HepG2 (cell line): ENCODE measurements at regions not wholly inside any gene's neighbourhood (a gene's known extent, or its start where the extent isn't known, plus 50 kb on each side); places are given as distances from the start of the nearest gene placed in this dataset.

Source experiments
- ATAC-seq: fragments of 200-7000 bp; cut with Tn5 transposase; 3 replicates; pipeline ENCODE4 v1.9.1; 2020; ENCODE audit warnings: mild to moderate bottlenecking, moderate library complexity
- BruUV-seq: library from RNA; stranded (reverse); fragments of 400-500 nt; replicated peaks from 2 replicates; lab custom pipeline; 2021; lab: Mats Ljungman, UMichigan
- CTCF ChIA-PET: fragments of 300-600 bp; formaldehyde crosslinking; extraction: SDS; loops from one replicate; lab custom pipeline; 2021; ENCODE audit warnings: low total read pairs, inconsistent platforms, low intra/inter-chr PET ratio; lab: Yijun Ruan, JAX
- POLR2A ChIA-PET: fragments of 350-600 bp; sonication (Branson Sonifier 250); formaldehyde crosslinking; loops from one replicate; lab custom pipeline; 2020; ENCODE audit warnings: antibody characterized with exemption, inconsistent platforms; lab: Yijun Ruan, JAX
- DNase-seq: peaks from one replicate; pipeline ENCODE4 v3.0.0-alpha.2; 2015; ENCODE audit warnings: low spot score
- FAIRE-seq: peaks from 3 replicates; lab custom pipeline; 2011; peaks lifted over from hg19 to GRCh38; lab: Jason Lieb, UNC
- H2AFZ ChIP-seq: one replicate; pipeline ENCODE4 v1.6.1; 2011; ENCODE audit warnings: low read length, inconsistent platforms
- H3K27ac ChIP-seq: fragments of 300-600 bp; 3 replicates; pipeline ENCODE4 v1.8.0; 2011; ENCODE audit warnings: mixed run types, mild to moderate bottlenecking, mixed read lengths, low read length, inconsistent platforms; ENCODE audit not compliant: insufficient read depth; ENCODE audit errors: extremely low read length
- H3K27me3 ChIP-seq, 2 experiments: fragments of 200-600 bp in 1 of 2; 2 replicates in 1 of 2; 3 replicates in 1 of 2; pipeline versions ENCODE4 v1.6.0 to v1.8.0; 2011; ENCODE audit warnings: low read length in 2 of 2, mild to moderate bottlenecking in 2 of 2, moderate library complexity in 2 of 2, inconsistent platforms in 1 of 2; ENCODE audit not compliant: insufficient read depth in 2 of 2, control insufficient read depth in 1 of 2
- H3K36me3 ChIP-seq, 2 experiments: fragments of 200-600 bp in 1 of 2; replicated peaks in 1 of 2; 2 replicates in 1 of 2; 3 replicates in 1 of 2; pipeline versions ENCODE4 v1.5.1 to v1.8.0; 2011; ENCODE audit warnings: low read length in 2 of 2, inconsistent platforms in 1 of 2; ENCODE audit not compliant: insufficient read depth in 2 of 2, control insufficient read depth in 1 of 2
- H3K4me1 ChIP-seq: 2 replicates; pipeline ENCODE4 v1.5.1; 2012; ENCODE audit warnings: low read length, inconsistent platforms; ENCODE audit not compliant: insufficient read depth
- H3K4me2 ChIP-seq: 2 replicates; pipeline ENCODE4 v1.6.0; 2011; ENCODE audit warnings: low read depth, low read length, inconsistent platforms
- H3K4me3 ChIP-seq, 3 experiments: fragments of 200-600 bp in 1 of 3; sonication (generic), shearing (Covaris generic) in 1 of 3; replicated peaks in 1 of 3; 2 replicates each; pipeline ENCODE4 v1.5.1; 2011 to 2016; ENCODE audit warnings: low read length in 3 of 3, inconsistent platforms in 2 of 3, low read depth in 2 of 3, mild to moderate bottlenecking in 2 of 3, control low read depth in 1 of 3, mixed read lengths in 1 of 3; ENCODE audit not compliant: insufficient read depth in 1 of 3
- H3K79me2 ChIP-seq: one replicate; pipeline ENCODE4 v1.6.1; 2011; ENCODE audit warnings: low read length, inconsistent platforms; ENCODE audit not compliant: insufficient read depth
- H3K9ac ChIP-seq: 2 replicates; pipeline ENCODE4 v1.6.0; 2011; ENCODE audit warnings: mild to moderate bottlenecking, low read depth, low read length, inconsistent platforms; ENCODE audit not compliant: insufficient read depth
- H3K9me3 ChIP-seq: 2 replicates; pipeline ENCODE4 v1.5.1; 2012; ENCODE audit warnings: mild to moderate bottlenecking, low read length
- H4K20me1 ChIP-seq: 2 replicates; pipeline ENCODE4 v1.6.0; 2011; ENCODE audit warnings: inconsistent platforms, mild to moderate bottlenecking, low read length, moderate library complexity; ENCODE audit not compliant: insufficient read depth
- HMGA1 ChIP-seq: sonication (generic); formaldehyde crosslinking; conservative IDR thresholded peaks from 2 replicates; pipeline ENCODE4 v1.4.0; 2020; ENCODE audit warnings: missing genetic modification reagents
- KDM1A ChIP-seq: IDR thresholded peaks from 2 replicates; pipeline ENCODE4 v1.6.1; 2016; ENCODE audit warnings: missing compliant biosample characterization
- MAFF ChIP-seq: IDR thresholded peaks from 2 replicates; pipeline ENCODE4 v1.6.1; 2011; ENCODE audit warnings: low read depth, low read length, improper control_type of control experiment
- MAFK ChIP-seq, 2 experiments: IDR thresholded peaks in 1 of 2; conservative IDR thresholded peaks in 1 of 2; 2 replicates each; pipeline ENCODE4 v1.6.1; 2011; ENCODE audit warnings: improper control_type of control experiment in 2 of 2, low read length in 2 of 2
- PLRG1 ChIP-seq: fragments of 450-650 bp; conservative IDR thresholded peaks from 2 replicates; pipeline ENCODE4 v1.6.1; 2016
- RAD21 ChIP-seq: fragments of 450-650 bp; formaldehyde crosslinking; IDR thresholded peaks from 2 replicates; pipeline ENCODE4 v1.5.0; 2020; ENCODE audit warnings: mild to moderate bottlenecking
- ZNF20 ChIP-seq: sonication (generic); formaldehyde crosslinking; IDR thresholded peaks from 2 replicates; pipeline ENCODE4 v1.4.0; 2020; ENCODE audit warnings: mild to moderate bottlenecking, moderate library complexity, missing genetic modification reagents
- ZNF333 ChIP-seq: sonication (generic); formaldehyde crosslinking; IDR thresholded peaks from 2 replicates; pipeline ENCODE4 v1.4.0; 2020; ENCODE audit warnings: mild to moderate bottlenecking, missing genetic modification reagents, borderline replicate concordance
- ZNF343 ChIP-seq: sonication (generic); formaldehyde crosslinking; IDR thresholded peaks from 2 replicates; pipeline ENCODE4 v1.4.0; 2020; ENCODE audit warnings: mild to moderate bottlenecking, missing genetic modification reagents
- ZNF652 ChIP-seq: IDR thresholded peaks from 2 replicates; pipeline ENCODE4 v1.6.1; 2016; ENCODE audit warnings: low read depth, borderline replicate concordance
- ZNF724P ChIP-seq: sonication (generic); formaldehyde crosslinking; IDR thresholded peaks from 2 replicates; pipeline ENCODE4 v1.8.0; 2022; ENCODE audit warnings: missing genetic modification reagents, borderline replicate concordance
- WGBS: methylation state at CpG from one replicate; pipeline ENCODE4 v1.1.6; 2017; ENCODE audit warnings: low lambda C conversion rate; 5-methylcytosine and 5-hydroxymethylcytosine counted together
- in situ Hi-C: cut with HindIII; loops from 2 replicates; pipeline ENCODE4 v1.10.0; 2017; ENCODE audit warnings: low pct_unique_long_range_greater_than_20kb; ENCODE audit not compliant: extremely low pct_ligation_motif_present
- intact Hi-C: fragments of 100-400 bp; cut with micrococcal nuclease; formaldehyde crosslinking; loops from one replicate; pipeline ENCODE4 v1.10.0; 2022; ENCODE audit not compliant: unreplicated experiment

GRCh38 chr3:7820969-7821368 is 680.7 kb upstream of the LMCD1 start:
- H3K9ac ChIP-seq: no peak overlapping the region
- H3K4me1 ChIP-seq: no peaks in the 10 kb centered on the region
- H3K4me2 ChIP-seq: no peak overlapping the region
- no peaks in the 10 kb centered on the region for H3K27me3 ChIP-seq
- BruUV-seq: no TSS peak
- TF ChIP-seq ZNF333 (CRISPR knock-in tag) (no peak), ZNF724P (CRISPR knock-in tag) (no peak), RAD21 (CRISPR knock-in tag) (no peak), MAFF (peak; percentile 63), MAFK (conservative IDR thresholded peaks at IDR 0.05 in 1 of 2, IDR thresholded peaks at IDR 0.05 in 1 of 2; ENCODE audit: low read length in 2 of 2) (peak in 1 of 2 experiments; percentile 73; a peak in 2 of 4 replicates), ZNF652 (CRISPR knock-in tag) (no peak), KDM1A (CRISPR knock-in tag) (no peak), ZNF343 (no peak), PLRG1 (no peak)
- H2AFZ ChIP-seq: no peak overlapping the region
- H3K9me3 ChIP-seq: peaks cover 75% of the 10 kb centered on the region
- no peak overlapping the region for H3K4me3 ChIP-seq
- FAIRE-seq (no peak), DNase-seq (no peak), ATAC-seq (no peak)
- WGBS: 59% methylated on average over 2 of the region's 2 CpGs
- ChIA-PET POLR2A (no interaction called here), CTCF (no interaction called here)
- no peaks in the 10 kb centered on the region for H4K20me1 ChIP-seq
- in situ Hi-C loops (loop anchor here (25.0 kb wide), 1 partner anchor 109 kb away; no protein-coding TSS in a partner anchor), intact Hi-C loops (no loop called here)
- no peak overlapping the region for H3K27ac ChIP-seq
- H3K79me2 ChIP-seq: no peaks in the 10 kb centered on the region
- no peaks in the 10 kb centered on the region for H3K36me3 ChIP-seq

GRCh38 chr3:7821858-7822257 is 679.8 kb upstream of the LMCD1 start:
- Histone ChIP-seq H3K4me1 (no peaks in the 10 kb centered on the region), H2AFZ (no peak overlapping the region), H4K20me1 (no peaks in the 10 kb centered on the region), H3K4me2 (no peak overlapping the region), H3K27ac (no peak overlapping the region), H3K9me3 (peaks cover 76% of the 10 kb centered on the region), H3K36me3 (no peaks in the 10 kb centered on the region), H3K79me2 (no peaks in the 10 kb centered on the region), H3K27me3 (no peaks in the 10 kb centered on the region), H3K4me3 (no peak overlapping the region), H3K9ac (no peak overlapping the region)
- POLR2A ChIA-PET: no interaction called here
- FAIRE-seq: no peak
- CTCF ChIA-PET: no interaction called here
- TF ChIP-seq ZNF20 (no peak), HMGA1 (CRISPR knock-in tag) (no peak)
- 5% methylated on average over 1 of the region's 1 CpG for WGBS
- intact Hi-C loops: no loop called here
- BruUV-seq: no TSS peak
- ATAC-seq: no peak
- DNase-seq: no peak
- in situ Hi-C loops: loop anchor here (25.0 kb wide), 1 partner anchor 110 kb away; no protein-coding TSS in a partner anchor
